Liver (tissue), 8 donors: ENCODE measurements at regions not wholly inside any gene's neighbourhood (a gene's known extent, or its start where the extent isn't known, plus 50 kb on each side); places are given as distances from the start of the nearest gene placed in this dataset.

Experiments used
- DNase-seq: peaks from one replicate; pipeline ENCODE4 v3.0.0-alpha.2; 2017; ENCODE audit warnings: low spot score
- H3K27ac ChIP-seq, 2 donors: one replicate each; pipeline ENCODE4 v1.7.0; 2013; ENCODE audit warnings: inconsistent platforms in 2 of 2, low read length in 2 of 2, control low read depth in 1 of 2, low read depth in 1 of 2, mild to moderate bottlenecking in 1 of 2
- H3K27me3 ChIP-seq, 4 donors: one replicate each; pipeline versions ENCODE4 v1.6.1 to v1.7.0; 2013; ENCODE audit warnings: low read length in 3 of 4, inconsistent platforms in 1 of 4, mild to moderate bottlenecking in 1 of 4, moderate library complexity in 1 of 4; ENCODE audit not compliant: control insufficient read depth in 4 of 4, insufficient read depth in 4 of 4
- H3K36me3 ChIP-seq, 4 donors: one replicate each; pipeline versions ENCODE4 v1.6.1 to v1.7.0; 2013; ENCODE audit warnings: low read length in 3 of 4, mild to moderate bottlenecking in 3 of 4, low read depth in 1 of 4, moderate library complexity in 1 of 4; ENCODE audit not compliant: control insufficient read depth in 4 of 4, insufficient read depth in 3 of 4
- H3K4me1 ChIP-seq, 4 donors: one replicate each; pipeline versions ENCODE4 v1.6.1 to v1.7.0; 2013; ENCODE audit warnings: low read length in 3 of 4, mild to moderate bottlenecking in 3 of 4, moderate library complexity in 1 of 4; ENCODE audit not compliant: control insufficient read depth in 4 of 4, insufficient read depth in 4 of 4
- H3K4me3 ChIP-seq, 3 donors: one replicate each; pipeline versions ENCODE4 v1.6.1 to v1.7.0; 2013; ENCODE audit warnings: low read length in 3 of 3, control low read depth in 1 of 3, low read depth in 1 of 3, mild to moderate bottlenecking in 1 of 3
- H3K9ac ChIP-seq, 2 donors: one replicate each; pipeline ENCODE4 v1.7.0; 2013; ENCODE audit warnings: low read length in 2 of 2, mild to moderate bottlenecking in 2 of 2, moderate library complexity in 2 of 2, control low read depth in 1 of 2, low read depth in 1 of 2
- H3K9me3 ChIP-seq, 4 donors: one replicate each; pipeline versions ENCODE4 v1.6.1 to v1.7.0; 2013; ENCODE audit warnings: low read length in 3 of 4; ENCODE audit not compliant: control insufficient read depth in 4 of 4
- FOXA1 ChIP-seq: IDR thresholded peaks from 2 replicates; pipeline ENCODE4 v1.6.1; 2016; ENCODE audit warnings: antibody characterized with exemption
- FOXA2 ChIP-seq: IDR thresholded peaks from 2 replicates; pipeline ENCODE4 v1.6.1; 2016; ENCODE audit warnings: antibody characterized with exemption
- GABPA ChIP-seq, 2 donors: IDR thresholded peaks in 1 of 2; conservative IDR thresholded peaks in 1 of 2; 2 replicates each; pipeline ENCODE4 v1.6.1; 2016; ENCODE audit warnings: antibody characterized with exemption in 2 of 2, mild to moderate bottlenecking in 1 of 2, moderate library complexity in 1 of 2
- HNF4A ChIP-seq, 2 donors: conservative IDR thresholded peaks; 2 replicates each; pipeline ENCODE4 v1.6.1; 2016; ENCODE audit warnings: antibody characterized with exemption in 2 of 2, mild to moderate bottlenecking in 2 of 2
- JUND ChIP-seq, 2 donors: IDR thresholded peaks; 2 replicates each; pipeline ENCODE4 v1.6.1; 2016; ENCODE audit warnings: antibody characterized with exemption in 2 of 2
- RAD21 ChIP-seq, 2 donors: IDR thresholded peaks; 2 replicates each; pipeline ENCODE4 v1.6.1; 2016; ENCODE audit warnings: antibody characterized with exemption in 2 of 2, mild to moderate bottlenecking in 2 of 2
- SP1 ChIP-seq: IDR thresholded peaks from 2 replicates; pipeline ENCODE4 v1.6.1; 2018; ENCODE audit warnings: antibody characterized with exemption, mild to moderate bottlenecking
- TAF1 ChIP-seq: conservative IDR thresholded peaks from 2 replicates; pipeline ENCODE4 v1.6.1; 2016; ENCODE audit warnings: antibody characterized with exemption, mild to moderate bottlenecking
- YY1 ChIP-seq: IDR thresholded peaks from 2 replicates; pipeline ENCODE4 v1.6.1; 2016; ENCODE audit warnings: antibody characterized with exemption, mild to moderate bottlenecking
- WGBS: extraction: QIAGEN DNeasy Blood & Tissue Kit; methylation state at CpG from one replicate; pipeline ENCODE4 v1.1.7; 2013; 5-methylcytosine and 5-hydroxymethylcytosine counted together
- TF ChIP-seq, protein P1 (sequence below): IDR thresholded peaks from 2 replicates; pipeline ENCODE4 v1.6.1; 2016; ENCODE audit warnings: antibody characterized with exemption
- TF ChIP-seq, protein P2 (sequence below): IDR thresholded peaks from 2 replicates; pipeline ENCODE4 v1.6.1; 2016; ENCODE audit warnings: antibody characterized with exemption, mild to moderate bottlenecking
- TF ChIP-seq, protein P3 (sequence below): fragments of 150-350 bp; IDR thresholded peaks from 2 replicates; pipeline ENCODE4 v1.5.1; 2017; ENCODE audit warnings: improper control_type of control experiment, low read depth, low read length; ENCODE audit not compliant: missing input control
- TF ChIP-seq, protein P4 (sequence below): IDR thresholded peaks from 2 replicates; pipeline ENCODE4 v1.6.1; 2016; ENCODE audit warnings: antibody characterized with exemption
- donor health status: healthy.
- donor health status: healthy.
- donor health status: healthy.
- donor health status: healthy.
- donor health status: healthy.

DNA sequence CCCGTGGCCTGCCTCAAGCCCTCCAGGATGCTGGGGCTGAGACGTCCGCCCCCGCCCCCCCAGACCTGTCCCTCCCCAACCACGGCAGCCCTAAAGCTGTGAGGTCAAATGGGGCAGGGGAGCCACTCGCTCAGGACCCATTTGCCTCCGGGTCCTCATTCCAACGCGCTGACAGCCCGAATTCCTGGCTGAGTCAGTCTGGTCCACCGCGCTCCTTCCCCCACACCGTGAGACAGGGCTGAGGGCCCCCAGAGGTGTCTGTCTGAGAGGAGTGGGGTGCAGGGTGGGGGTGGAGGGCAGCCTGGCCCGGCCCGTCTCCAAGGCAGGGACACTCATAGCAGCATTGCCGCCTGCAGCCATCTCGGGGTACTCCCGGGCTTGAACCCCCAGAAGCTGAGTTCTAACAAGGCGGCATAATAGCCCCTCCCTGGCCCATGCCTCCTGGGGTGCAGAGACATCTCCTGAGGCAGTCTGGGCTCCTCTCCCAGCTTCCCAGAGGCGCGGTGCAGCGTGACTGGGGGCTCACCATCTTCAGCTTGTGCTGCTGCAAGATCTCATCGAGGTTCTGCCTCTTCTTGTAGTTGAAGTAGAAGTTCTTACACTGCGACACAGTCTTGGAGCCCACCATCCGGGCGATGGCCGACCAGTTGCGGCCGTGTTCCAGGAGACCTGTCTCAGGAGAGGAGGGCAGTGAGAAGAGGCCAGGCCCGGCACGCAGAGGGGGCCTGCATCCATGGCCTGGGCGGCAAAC lies 90.5 kb downstream of the RFLNA start:
- Histone ChIP-seq H3K4me3 (no peak overlapping the region), H3K27ac (no peak overlapping the region), H3K9me3 (no peaks in the 10 kb centered on the region), H3K27me3 (no peaks in the 10 kb centered on the region), H3K36me3 (peaks cover 0 to 19% (median 6%) of the 10 kb centered on the region in 4 donors), H3K4me1 (peaks cover 24 to 55% (median 48%) of the 10 kb centered on the region in 4 donors), H3K9ac (no peak overlapping the region)
- 93% methylated on average over 32 of the region's 32 CpGs for WGBS
- no peak for DNase-seq
- TF ChIP-seq, protein P1, sequence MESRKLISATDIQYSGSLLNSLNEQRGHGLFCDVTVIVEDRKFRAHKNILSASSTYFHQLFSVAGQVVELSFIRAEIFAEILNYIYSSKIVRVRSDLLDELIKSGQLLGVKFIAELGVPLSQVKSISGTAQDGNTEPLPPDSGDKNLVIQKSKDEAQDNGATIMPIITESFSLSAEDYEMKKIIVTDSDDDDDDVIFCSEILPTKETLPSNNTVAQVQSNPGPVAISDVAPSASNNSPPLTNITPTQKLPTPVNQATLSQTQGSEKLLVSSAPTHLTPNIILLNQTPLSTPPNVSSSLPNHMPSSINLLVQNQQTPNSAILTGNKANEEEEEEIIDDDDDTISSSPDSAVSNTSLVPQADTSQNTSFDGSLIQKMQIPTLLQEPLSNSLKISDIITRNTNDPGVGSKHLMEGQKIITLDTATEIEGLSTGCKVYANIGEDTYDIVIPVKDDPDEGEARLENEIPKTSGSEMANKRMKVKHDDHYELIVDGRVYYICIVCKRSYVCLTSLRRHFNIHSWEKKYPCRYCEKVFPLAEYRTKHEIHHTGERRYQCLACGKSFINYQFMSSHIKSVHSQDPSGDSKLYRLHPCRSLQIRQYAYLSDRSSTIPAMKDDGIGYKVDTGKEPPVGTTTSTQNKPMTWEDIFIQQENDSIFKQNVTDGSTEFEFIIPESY, result no peak
- TF ChIP-seq, protein P2, sequence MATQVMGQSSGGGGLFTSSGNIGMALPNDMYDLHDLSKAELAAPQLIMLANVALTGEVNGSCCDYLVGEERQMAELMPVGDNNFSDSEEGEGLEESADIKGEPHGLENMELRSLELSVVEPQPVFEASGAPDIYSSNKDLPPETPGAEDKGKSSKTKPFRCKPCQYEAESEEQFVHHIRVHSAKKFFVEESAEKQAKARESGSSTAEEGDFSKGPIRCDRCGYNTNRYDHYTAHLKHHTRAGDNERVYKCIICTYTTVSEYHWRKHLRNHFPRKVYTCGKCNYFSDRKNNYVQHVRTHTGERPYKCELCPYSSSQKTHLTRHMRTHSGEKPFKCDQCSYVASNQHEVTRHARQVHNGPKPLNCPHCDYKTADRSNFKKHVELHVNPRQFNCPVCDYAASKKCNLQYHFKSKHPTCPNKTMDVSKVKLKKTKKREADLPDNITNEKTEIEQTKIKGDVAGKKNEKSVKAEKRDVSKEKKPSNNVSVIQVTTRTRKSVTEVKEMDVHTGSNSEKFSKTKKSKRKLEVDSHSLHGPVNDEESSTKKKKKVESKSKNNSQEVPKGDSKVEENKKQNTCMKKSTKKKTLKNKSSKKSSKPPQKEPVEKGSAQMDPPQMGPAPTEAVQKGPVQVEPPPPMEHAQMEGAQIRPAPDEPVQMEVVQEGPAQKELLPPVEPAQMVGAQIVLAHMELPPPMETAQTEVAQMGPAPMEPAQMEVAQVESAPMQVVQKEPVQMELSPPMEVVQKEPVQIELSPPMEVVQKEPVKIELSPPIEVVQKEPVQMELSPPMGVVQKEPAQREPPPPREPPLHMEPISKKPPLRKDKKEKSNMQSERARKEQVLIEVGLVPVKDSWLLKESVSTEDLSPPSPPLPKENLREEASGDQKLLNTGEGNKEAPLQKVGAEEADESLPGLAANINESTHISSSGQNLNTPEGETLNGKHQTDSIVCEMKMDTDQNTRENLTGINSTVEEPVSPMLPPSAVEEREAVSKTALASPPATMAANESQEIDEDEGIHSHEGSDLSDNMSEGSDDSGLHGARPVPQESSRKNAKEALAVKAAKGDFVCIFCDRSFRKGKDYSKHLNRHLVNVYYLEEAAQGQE, result no peak
- TF ChIP-seq, protein P3, sequence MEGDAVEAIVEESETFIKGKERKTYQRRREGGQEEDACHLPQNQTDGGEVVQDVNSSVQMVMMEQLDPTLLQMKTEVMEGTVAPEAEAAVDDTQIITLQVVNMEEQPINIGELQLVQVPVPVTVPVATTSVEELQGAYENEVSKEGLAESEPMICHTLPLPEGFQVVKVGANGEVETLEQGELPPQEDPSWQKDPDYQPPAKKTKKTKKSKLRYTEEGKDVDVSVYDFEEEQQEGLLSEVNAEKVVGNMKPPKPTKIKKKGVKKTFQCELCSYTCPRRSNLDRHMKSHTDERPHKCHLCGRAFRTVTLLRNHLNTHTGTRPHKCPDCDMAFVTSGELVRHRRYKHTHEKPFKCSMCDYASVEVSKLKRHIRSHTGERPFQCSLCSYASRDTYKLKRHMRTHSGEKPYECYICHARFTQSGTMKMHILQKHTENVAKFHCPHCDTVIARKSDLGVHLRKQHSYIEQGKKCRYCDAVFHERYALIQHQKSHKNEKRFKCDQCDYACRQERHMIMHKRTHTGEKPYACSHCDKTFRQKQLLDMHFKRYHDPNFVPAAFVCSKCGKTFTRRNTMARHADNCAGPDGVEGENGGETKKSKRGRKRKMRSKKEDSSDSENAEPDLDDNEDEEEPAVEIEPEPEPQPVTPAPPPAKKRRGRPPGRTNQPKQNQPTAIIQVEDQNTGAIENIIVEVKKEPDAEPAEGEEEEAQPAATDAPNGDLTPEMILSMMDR, result no peak
- TF ChIP-seq HNF4A (conservative IDR thresholded peaks at IDR 0.05) (no peak), FOXA2 (no peak), RAD21 (IDR thresholded peaks at IDR 0.05) (no peak), JUND (IDR thresholded peaks at IDR 0.05) (no peak), SP1 (no peak)
- TF ChIP-seq, protein P4, sequence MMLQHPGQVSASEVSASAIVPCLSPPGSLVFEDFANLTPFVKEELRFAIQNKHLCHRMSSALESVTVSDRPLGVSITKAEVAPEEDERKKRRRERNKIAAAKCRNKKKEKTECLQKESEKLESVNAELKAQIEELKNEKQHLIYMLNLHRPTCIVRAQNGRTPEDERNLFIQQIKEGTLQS, result no peak

DNA sequence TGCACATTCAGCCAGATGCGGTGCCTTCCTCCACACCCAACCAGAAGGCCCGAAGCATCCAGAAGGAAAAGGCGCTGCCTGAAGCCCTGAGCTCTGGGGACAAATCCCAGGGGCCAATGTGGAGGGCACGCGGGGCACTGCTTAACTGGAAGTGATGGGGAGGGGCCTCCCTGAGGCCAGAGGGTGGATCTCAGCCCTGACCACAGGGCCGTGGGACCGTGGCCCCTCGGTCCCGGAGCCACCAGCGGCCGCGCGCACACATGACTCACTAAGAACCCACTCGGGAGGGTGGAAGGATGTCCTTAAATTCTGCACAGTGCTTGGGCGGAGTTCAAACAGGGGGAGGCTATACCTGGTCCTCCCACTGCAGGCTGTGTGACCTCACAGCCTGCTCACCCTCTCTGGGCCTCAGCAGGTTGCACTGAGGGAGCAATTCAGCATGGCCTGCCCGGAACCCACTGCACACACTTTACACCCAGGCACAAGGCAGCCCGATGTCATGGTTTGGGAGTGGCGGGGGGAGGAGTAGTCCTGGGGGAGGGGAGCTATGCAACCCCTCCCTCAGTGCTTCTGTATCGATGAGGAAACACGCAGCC lies 89.5 kb downstream of the RFLNA start:
- TF ChIP-seq YY1 (no peak), GABPA (IDR thresholded peaks at IDR 0.05 in 1 of 2, conservative IDR thresholded peaks at IDR 0.05 in 1 of 2) (no peak), RAD21 (IDR thresholded peaks at IDR 0.05) (no peak), TAF1 (no peak), FOXA1 (no peak)
- H3K36me3 ChIP-seq, result peaks cover 0 to 23% (median 6%) of the 10 kb centered on the region in 4 donors
- no peak overlapping the region for H3K27ac ChIP-seq
- 95% methylated on average over 20 of the region's 20 CpGs for WGBS
- no peaks in the 10 kb centered on the region for H3K9me3 ChIP-seq
- H3K4me3 ChIP-seq, result no peak overlapping the region
- H3K9ac ChIP-seq, result no peak overlapping the region
- DNase-seq, result no peak
- H3K27me3 ChIP-seq, result no peaks in the 10 kb centered on the region
- peaks cover 19 to 45% (median 39%) of the 10 kb centered on the region in 4 donors for H3K4me1 ChIP-seq
